Kidney (tissue), 13 donors: ENCODE measurements at regions not wholly inside any gene's neighbourhood (a gene's known extent, or its start where the extent isn't known, plus 50 kb on each side); places are given as distances from the start of the nearest gene placed in this dataset.

ENCODE experiments used
- DNase-seq, 5 donors: peaks; one replicate each; pipeline ENCODE4 v3.0.0-alpha.2; 2013 to 2020
- FAIRE-seq: peaks from 2 replicates; lab custom pipeline; 2012; peaks lifted over from hg19 to GRCh38; lab: Jason Lieb, UNC
- H3K27ac ChIP-seq, 2 donors: one replicate each; pipeline ENCODE4 v1.7.0; 2013; ENCODE audit warnings: low read depth in 2 of 2, low read length in 2 of 2, inconsistent platforms in 1 of 2
- H3K27me3 ChIP-seq: one replicate; pipeline ENCODE4 v1.7.1; 2013; ENCODE audit warnings: low read length, inconsistent platforms; ENCODE audit not compliant: control insufficient read depth, insufficient read depth
- H3K36me3 ChIP-seq, 3 donors: one replicate each; pipeline versions ENCODE4 v1.7.0 to v1.7.1; 2013; ENCODE audit warnings: low read length in 3 of 3, control low read depth in 1 of 3, inconsistent platforms in 1 of 3; ENCODE audit not compliant: insufficient read depth in 3 of 3, control insufficient read depth in 2 of 3
- H3K4me1 ChIP-seq, 3 donors: one replicate each; pipeline versions ENCODE4 v1.7.0 to v1.7.1; 2013; ENCODE audit warnings: low read length in 3 of 3, inconsistent platforms in 1 of 3, low read depth in 1 of 3; ENCODE audit not compliant: control insufficient read depth in 2 of 3, insufficient read depth in 2 of 3
- H3K4me3 ChIP-seq, 3 donors: one replicate each; pipeline versions ENCODE4 v1.7.0 to v1.8.1; 2013; ENCODE audit warnings: low read length in 3 of 3, control low read depth in 1 of 3, inconsistent platforms in 1 of 3
- H3K9ac ChIP-seq, 3 donors: one replicate each; pipeline versions ENCODE4 v1.7.0 to v1.7.1; 2013; ENCODE audit warnings: low read length in 3 of 3, control low read depth in 1 of 3, inconsistent platforms in 1 of 3
- H3K9me3 ChIP-seq, 3 donors: one replicate each; pipeline versions ENCODE4 v1.7.0 to v1.7.1; 2013; ENCODE audit warnings: low read length in 3 of 3, control low read depth in 1 of 3, inconsistent platforms in 1 of 3; ENCODE audit not compliant: control insufficient read depth in 2 of 3, insufficient read depth in 1 of 3
- CTCF ChIP-seq: IDR thresholded peaks from 3 replicates; pipeline ENCODE4 v1.5.1; 2012; ENCODE audit warnings: mild to moderate bottlenecking, moderate library complexity, borderline replicate concordance; ENCODE audit not compliant: insufficient read depth; ENCODE audit errors: extremely low read depth
- intact Hi-C: fragments of 100-400 bp; cut with DNase I; formaldehyde crosslinking; loops from one replicate; pipeline ENCODE4 v1.11.1; 2022
- donor health status: control.
- donor health status: control.
- donor health status: control.
- donor health status: control.
- donor health status: control.
- donor health status: DM: yes; HTN: yes; CAD: no.
- donor health status: Normal renal cell carcinoma (clear cell type).

- H3K9ac ChIP-seq: no peak overlapping the region
- FAIRE-seq: no peak
- no peak overlapping the region for H3K4me3 ChIP-seq
- intact Hi-C loops: loop anchor here (10.0 kb wide), 1 partner anchor 239 kb away; no protein-coding TSS in a partner anchor
- H3K4me1 ChIP-seq: peaks cover 0 to 13% (median 0%) of the 10 kb centered on the region in 3 donors
- H3K27ac ChIP-seq: no peak overlapping the region
- no peaks in the 10 kb centered on the region for H3K9me3 ChIP-seq
- no peaks in the 10 kb centered on the region for H3K36me3 ChIP-seq
- H3K27me3 ChIP-seq: no peaks in the 10 kb centered on the region
- no peak for DNase-seq
- TF ChIP-seq CTCF: no peak
These were observed 50.0 kb upstream of the LCTL start for GRCh38 chr15:66615846-66616245.

GRCh38 chr15:66617137-66618090 lies 51.6 kb upstream of the LCTL start:
- H3K27ac ChIP-seq: peak overlapping the region in 1 of 2 donors; percentile 3
- DNase-seq (peak in 3 of 5 donors; percentile 17 to 86 (median 60)), FAIRE-seq (no peak)
- no peaks in the 10 kb centered on the region for H3K36me3 ChIP-seq
- H3K4me3 ChIP-seq: no peak overlapping the region
- no peaks in the 10 kb centered on the region for H3K27me3 ChIP-seq
- intact Hi-C loops: loop anchor here (10.0 kb wide), 1 partner anchor 237 kb away; no protein-coding TSS in a partner anchor
- H3K4me1 ChIP-seq: peaks cover 0 to 18% (median 8%) of the 10 kb centered on the region in 3 donors
- no peaks in the 10 kb centered on the region for H3K9me3 ChIP-seq
- H3K9ac ChIP-seq: no peak overlapping the region
- no peak for TF ChIP-seq CTCF

GRCh38 chr15:66619152-66619903 lies 53.5 kb upstream of the LCTL start:
- H3K27ac ChIP-seq: peak overlapping the region in 1 of 2 donors; percentile 57
- no peaks in the 10 kb centered on the region for H3K36me3 ChIP-seq
- peak; percentile 91 for TF ChIP-seq CTCF
- peak overlapping the region in 1 of 3 donors; percentile 24 for H3K9ac ChIP-seq
- H3K4me1 ChIP-seq: peaks cover 0 to 13% (median 8%) of the 10 kb centered on the region in 3 donors
- H3K4me3 ChIP-seq: no peak overlapping the region
- FAIRE-seq: no peak
- intact Hi-C loops: loop anchor here (10.0 kb wide), 1 partner anchor 235 kb away; no protein-coding TSS in a partner anchor
- no peaks in the 10 kb centered on the region for H3K9me3 ChIP-seq
- H3K27me3 ChIP-seq: no peaks in the 10 kb centered on the region
- peak; percentile 78 to 92 (median 85) for DNase-seq
